ENCODE measurements at regions not wholly inside any gene's neighbourhood (a gene's known extent, or its start where the extent isn't known, plus 50 kb on each side); places are given as distances from the start of the nearest gene placed in this dataset.

DNA sequence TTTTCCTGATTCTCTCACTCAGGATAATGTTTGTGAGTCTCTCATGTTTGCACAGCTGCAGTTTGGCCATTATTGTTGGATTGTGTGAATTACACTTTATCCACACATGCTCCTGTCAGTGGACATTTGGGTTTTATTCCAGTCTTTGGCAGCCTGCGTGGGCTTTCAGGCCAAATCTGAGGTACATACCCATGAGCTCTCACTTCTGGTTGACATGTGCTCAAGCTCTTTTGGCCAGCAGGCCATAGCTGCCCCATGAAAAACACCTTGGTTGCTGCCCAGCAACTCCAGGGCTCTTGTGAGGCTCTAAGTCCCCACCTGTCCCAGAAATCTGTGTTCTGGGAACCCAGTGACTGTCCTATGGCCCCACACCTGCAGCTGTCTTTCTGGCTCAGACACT, 124.5 kb upstream of the GALNT2 start:
- TF ChIP-seq, protein P1, sequence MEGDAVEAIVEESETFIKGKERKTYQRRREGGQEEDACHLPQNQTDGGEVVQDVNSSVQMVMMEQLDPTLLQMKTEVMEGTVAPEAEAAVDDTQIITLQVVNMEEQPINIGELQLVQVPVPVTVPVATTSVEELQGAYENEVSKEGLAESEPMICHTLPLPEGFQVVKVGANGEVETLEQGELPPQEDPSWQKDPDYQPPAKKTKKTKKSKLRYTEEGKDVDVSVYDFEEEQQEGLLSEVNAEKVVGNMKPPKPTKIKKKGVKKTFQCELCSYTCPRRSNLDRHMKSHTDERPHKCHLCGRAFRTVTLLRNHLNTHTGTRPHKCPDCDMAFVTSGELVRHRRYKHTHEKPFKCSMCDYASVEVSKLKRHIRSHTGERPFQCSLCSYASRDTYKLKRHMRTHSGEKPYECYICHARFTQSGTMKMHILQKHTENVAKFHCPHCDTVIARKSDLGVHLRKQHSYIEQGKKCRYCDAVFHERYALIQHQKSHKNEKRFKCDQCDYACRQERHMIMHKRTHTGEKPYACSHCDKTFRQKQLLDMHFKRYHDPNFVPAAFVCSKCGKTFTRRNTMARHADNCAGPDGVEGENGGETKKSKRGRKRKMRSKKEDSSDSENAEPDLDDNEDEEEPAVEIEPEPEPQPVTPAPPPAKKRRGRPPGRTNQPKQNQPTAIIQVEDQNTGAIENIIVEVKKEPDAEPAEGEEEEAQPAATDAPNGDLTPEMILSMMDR (IDR thresholded peaks at IDR 0.05) = no peak
- TF ChIP-seq MAX (IDR thresholded peaks at IDR 0.05) = no peak
- TF ChIP-seq, protein P2, sequence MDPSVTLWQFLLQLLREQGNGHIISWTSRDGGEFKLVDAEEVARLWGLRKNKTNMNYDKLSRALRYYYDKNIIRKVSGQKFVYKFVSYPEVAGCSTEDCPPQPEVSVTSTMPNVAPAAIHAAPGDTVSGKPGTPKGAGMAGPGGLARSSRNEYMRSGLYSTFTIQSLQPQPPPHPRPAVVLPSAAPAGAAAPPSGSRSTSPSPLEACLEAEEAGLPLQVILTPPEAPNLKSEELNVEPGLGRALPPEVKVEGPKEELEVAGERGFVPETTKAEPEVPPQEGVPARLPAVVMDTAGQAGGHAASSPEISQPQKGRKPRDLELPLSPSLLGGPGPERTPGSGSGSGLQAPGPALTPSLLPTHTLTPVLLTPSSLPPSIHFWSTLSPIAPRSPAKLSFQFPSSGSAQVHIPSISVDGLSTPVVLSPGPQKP (IDR thresholded peaks at IDR 0.05; ENCODE audit: low read depth, low read length) = no peak
- TF ChIP-seq CBX8 (IDR thresholded peaks at IDR 0.05) = no peak
